ENCODE measurements at regions not wholly inside any gene's neighbourhood (a gene's known extent, or its start where the extent isn't known, plus 50 kb on each side); places are given as distances from the start of the nearest gene placed in this dataset.
"Not testable (repeated sequence)": the region's sequence is repeated elsewhere in the genome, so short reads cannot be mapped to it uniquely, and the experiment has no call there.

GRCh38 chr13:102538938-102539337 is 57.8 kb upstream of the TPP2 start:
- no peaks in the 10 kb centered on the region for H3K9me3 Mint-ChIP-seq
- H3K4me1 Mint-ChIP-seq (ENCODE audit: low read depth) = no peaks in the 10 kb centered on the region
- H3K4me3 Mint-ChIP-seq = no peak overlapping the region
- H3K36me3 Mint-ChIP-seq (ENCODE audit: low read depth) = no peaks in the 10 kb centered on the region
- H3K27ac Mint-ChIP-seq = no peak overlapping the region
- DNase-seq (ENCODE audit: low spot score) = no peak
- peaks cover 3% of the 10 kb centered on the region for H3K27me3 Mint-ChIP-seq (ENCODE audit: low read depth)

- Mint-ChIP-seq H3K36me3 (ENCODE audit: low read depth) (no peaks in the 10 kb centered on the region), H3K4me3 (no peak overlapping the region), H3K4me1 (ENCODE audit: low read depth) (no peaks in the 10 kb centered on the region), H3K9me3 (no peaks in the 10 kb centered on the region), H3K27ac (no peak overlapping the region), H3K27me3 (ENCODE audit: low read depth) (no peaks in the 10 kb centered on the region)
- DNase-seq (ENCODE audit: low spot score) = no peak
These were observed 59.9 kb upstream of the TPP2 start for GRCh38 chr13:102536695-102537485.

- H3K36me3 Mint-ChIP-seq (ENCODE audit: low read depth) = no peaks in the 10 kb centered on the region
- no peak overlapping the region for H3K27ac Mint-ChIP-seq
- H3K27me3 Mint-ChIP-seq (ENCODE audit: low read depth) = no peaks in the 10 kb centered on the region
- H3K4me3 Mint-ChIP-seq = no peak overlapping the region
- DNase-seq (ENCODE audit: low spot score) = no peak
- H3K9me3 Mint-ChIP-seq = no peaks in the 10 kb centered on the region
- H3K4me1 Mint-ChIP-seq (ENCODE audit: low read depth) = no peaks in the 10 kb centered on the region
These were observed 60.6 kb upstream of the TPP2 start for GRCh38 chr13:102536196-102536595.

GRCh38 chr13:102530751-102531150 is 66.0 kb upstream of the TPP2 start:
- H3K9me3 Mint-ChIP-seq = no peaks in the 10 kb centered on the region
- no peak overlapping the region for H3K4me3 Mint-ChIP-seq

GRCh38 chr13:102522251-102522650 is 74.5 kb upstream of the TPP2 start:
- not testable (repeated sequence) for H3K9me3 Mint-ChIP-seq; H3K36me3 Mint-ChIP-seq (ENCODE audit: low read depth); H3K27ac Mint-ChIP-seq; H3K27me3 Mint-ChIP-seq (ENCODE audit: low read depth); H3K4me3 Mint-ChIP-seq; DNase-seq (ENCODE audit: low spot score); H3K4me1 Mint-ChIP-seq (ENCODE audit: low read depth)

More at GRCh38 chr13:102530751-102531150, 66.0 kb upstream of the TPP2 start:
- Mint-ChIP-seq H3K4me1 (ENCODE audit: low read depth) (no peaks in the 10 kb centered on the region), H3K36me3 (ENCODE audit: low read depth) (no peaks in the 10 kb centered on the region), H3K27me3 (ENCODE audit: low read depth) (no peaks in the 10 kb centered on the region), H3K27ac (no peak overlapping the region)
- DNase-seq (ENCODE audit: low spot score) = no peak

GRCh38 chr13:102517959-102518358 is 78.8 kb upstream of the TPP2 start:
- no peaks in the 10 kb centered on the region for H3K9me3 Mint-ChIP-seq
- H3K36me3 Mint-ChIP-seq (ENCODE audit: low read depth) = no peaks in the 10 kb centered on the region
- no peak for DNase-seq (ENCODE audit: low spot score)
- no peaks in the 10 kb centered on the region for H3K4me1 Mint-ChIP-seq (ENCODE audit: low read depth)
- H3K27ac Mint-ChIP-seq = no peak overlapping the region
- H3K27me3 Mint-ChIP-seq (ENCODE audit: low read depth) = peaks cover 2% of the 10 kb centered on the region
- H3K4me3 Mint-ChIP-seq = no peak overlapping the region

GRCh38 chr13:102510072-102510471 is 86.7 kb upstream of the TPP2 start:
- H3K4me1 Mint-ChIP-seq (ENCODE audit: low read depth) = no peaks in the 10 kb centered on the region
- H3K27me3 Mint-ChIP-seq (ENCODE audit: low read depth) = no peaks in the 10 kb centered on the region
- DNase-seq (ENCODE audit: low spot score) = no peak
- no peaks in the 10 kb centered on the region for H3K36me3 Mint-ChIP-seq (ENCODE audit: low read depth)
- H3K27ac Mint-ChIP-seq = no peak overlapping the region
- no peaks in the 10 kb centered on the region for H3K9me3 Mint-ChIP-seq
- H3K4me3 Mint-ChIP-seq = no peak overlapping the region

- H3K4me1 Mint-ChIP-seq (ENCODE audit: low read depth) = no peaks in the 10 kb centered on the region
- H3K36me3 Mint-ChIP-seq (ENCODE audit: low read depth) = no peaks in the 10 kb centered on the region
- no peak overlapping the region for H3K4me3 Mint-ChIP-seq
- H3K9me3 Mint-ChIP-seq = no peaks in the 10 kb centered on the region
- no peak for DNase-seq (ENCODE audit: low spot score)
- H3K27me3 Mint-ChIP-seq (ENCODE audit: low read depth) = no peaks in the 10 kb centered on the region
- no peak overlapping the region for H3K27ac Mint-ChIP-seq
These were observed 88.4 kb upstream of the TPP2 start for GRCh38 chr13:102508411-102508810.

- Mint-ChIP-seq H3K36me3 (ENCODE audit: low read depth) (no peaks in the 10 kb centered on the region), H3K9me3 (no peaks in the 10 kb centered on the region), H3K4me3 (no peak overlapping the region), H3K4me1 (ENCODE audit: low read depth) (no peaks in the 10 kb centered on the region), H3K27ac (no peak overlapping the region), H3K27me3 (ENCODE audit: low read depth) (peaks cover 11% of the 10 kb centered on the region)
- DNase-seq (ENCODE audit: low spot score) = no peak
These were observed 92.8 kb upstream of the TPP2 start for GRCh38 chr13:102504002-102504401.

- H3K4me3 Mint-ChIP-seq = no peak overlapping the region
- no peak overlapping the region for H3K27ac Mint-ChIP-seq
- H3K9me3 Mint-ChIP-seq = no peaks in the 10 kb centered on the region
- H3K36me3 Mint-ChIP-seq (ENCODE audit: low read depth) = no peaks in the 10 kb centered on the region
- no peaks in the 10 kb centered on the region for H3K4me1 Mint-ChIP-seq (ENCODE audit: low read depth)
- H3K27me3 Mint-ChIP-seq (ENCODE audit: low read depth) = peaks cover 22% of the 10 kb centered on the region
- DNase-seq (ENCODE audit: low spot score) = no peak
These were observed 93.8 kb upstream of the FGF14 start for GRCh38 chr13:102495663-102496062.

- DNase-seq (ENCODE audit: low spot score) = no peak
- Mint-ChIP-seq H3K36me3 (ENCODE audit: low read depth) (no peaks in the 10 kb centered on the region), H3K27ac (no peak overlapping the region), H3K4me3 (no peak overlapping the region), H3K4me1 (ENCODE audit: low read depth) (no peaks in the 10 kb centered on the region), H3K27me3 (ENCODE audit: low read depth) (peaks cover 13% of the 10 kb centered on the region), H3K9me3 (no peaks in the 10 kb centered on the region)
These were observed 85.5 kb upstream of the FGF14 start for GRCh38 chr13:102487330-102487729.

- H3K9me3 Mint-ChIP-seq = no peaks in the 10 kb centered on the region
These were observed 82.5 kb upstream of the FGF14 start for GRCh38 chr13:102484329-102484728.

GRCh38 chr13:102472650-102473049 is 70.8 kb upstream of the FGF14 start:
- Mint-ChIP-seq H3K4me3 (no peak overlapping the region), H3K9me3 (no peaks in the 10 kb centered on the region), H3K27ac (no peak overlapping the region), H3K36me3 (ENCODE audit: low read depth) (no peaks in the 10 kb centered on the region), H3K4me1 (ENCODE audit: low read depth) (peaks cover 11% of the 10 kb centered on the region), H3K27me3 (ENCODE audit: low read depth) (peaks cover 2% of the 10 kb centered on the region)
- no peak for DNase-seq (ENCODE audit: low spot score)

More at GRCh38 chr13:102484329-102484728, 82.5 kb upstream of the FGF14 start:
- no peak for DNase-seq (ENCODE audit: low spot score)
- Mint-ChIP-seq H3K4me1 (ENCODE audit: low read depth) (no peaks in the 10 kb centered on the region), H3K27me3 (ENCODE audit: low read depth) (peaks cover 5% of the 10 kb centered on the region), H3K27ac (no peak overlapping the region), H3K36me3 (ENCODE audit: low read depth) (no peaks in the 10 kb centered on the region), H3K4me3 (no peak overlapping the region)

GRCh38 chr13:102470283-102470917 is 68.6 kb upstream of the FGF14 start:
- peak overlapping the region; percentile 45 for H3K27ac Mint-ChIP-seq
- peak overlapping the region; percentile 7 for H3K4me3 Mint-ChIP-seq
- no peaks in the 10 kb centered on the region for H3K9me3 Mint-ChIP-seq
- H3K36me3 Mint-ChIP-seq (ENCODE audit: low read depth) = no peaks in the 10 kb centered on the region
- peaks cover 9% of the 10 kb centered on the region for H3K4me1 Mint-ChIP-seq (ENCODE audit: low read depth)
- DNase-seq (ENCODE audit: low spot score) = no peak
- H3K27me3 Mint-ChIP-seq (ENCODE audit: low read depth) = peaks cover 7% of the 10 kb centered on the region
